HepG2 (cell line): ENCODE measurements at regions not wholly inside any gene's neighbourhood (a gene's known extent, or its start where the extent isn't known, plus 50 kb on each side); places are given as distances from the start of the nearest gene placed in this dataset.

ENCODE experiments used
- ATAC-seq: fragments of 200-7000 bp; cut with Tn5 transposase; 3 replicates; pipeline ENCODE4 v1.9.1; 2020; ENCODE audit warnings: mild to moderate bottlenecking, moderate library complexity
- BruUV-seq: library from RNA; stranded (reverse); fragments of 400-500 nt; replicated peaks from 2 replicates; lab custom pipeline; 2021; lab: Mats Ljungman, UMichigan
- CTCF ChIA-PET: fragments of 300-600 bp; formaldehyde crosslinking; extraction: SDS; loops from one replicate; lab custom pipeline; 2021; ENCODE audit warnings: low total read pairs, inconsistent platforms, low intra/inter-chr PET ratio; lab: Yijun Ruan, JAX
- POLR2A ChIA-PET: fragments of 350-600 bp; sonication (Branson Sonifier 250); formaldehyde crosslinking; loops from one replicate; lab custom pipeline; 2020; ENCODE audit warnings: antibody characterized with exemption, inconsistent platforms; lab: Yijun Ruan, JAX
- DNase-seq: peaks from one replicate; pipeline ENCODE4 v3.0.0-alpha.2; 2015; ENCODE audit warnings: low spot score
- FAIRE-seq: peaks from 3 replicates; lab custom pipeline; 2011; peaks lifted over from hg19 to GRCh38; lab: Jason Lieb, UNC
- H2AFZ ChIP-seq: one replicate; pipeline ENCODE4 v1.6.1; 2011; ENCODE audit warnings: low read length, inconsistent platforms
- H3K27ac ChIP-seq: fragments of 300-600 bp; 3 replicates; pipeline ENCODE4 v1.8.0; 2011; ENCODE audit warnings: mixed run types, mild to moderate bottlenecking, mixed read lengths, low read length, inconsistent platforms; ENCODE audit not compliant: insufficient read depth; ENCODE audit errors: extremely low read length
- H3K27me3 ChIP-seq, 2 experiments: fragments of 200-600 bp in 1 of 2; 2 replicates in 1 of 2; 3 replicates in 1 of 2; pipeline versions ENCODE4 v1.6.0 to v1.8.0; 2011; ENCODE audit warnings: low read length in 2 of 2, mild to moderate bottlenecking in 2 of 2, moderate library complexity in 2 of 2, inconsistent platforms in 1 of 2; ENCODE audit not compliant: insufficient read depth in 2 of 2, control insufficient read depth in 1 of 2
- H3K36me3 ChIP-seq, 2 experiments: fragments of 200-600 bp in 1 of 2; replicated peaks in 1 of 2; 2 replicates in 1 of 2; 3 replicates in 1 of 2; pipeline versions ENCODE4 v1.5.1 to v1.8.0; 2011; ENCODE audit warnings: low read length in 2 of 2, inconsistent platforms in 1 of 2; ENCODE audit not compliant: insufficient read depth in 2 of 2, control insufficient read depth in 1 of 2
- H3K4me1 ChIP-seq: 2 replicates; pipeline ENCODE4 v1.5.1; 2012; ENCODE audit warnings: low read length, inconsistent platforms; ENCODE audit not compliant: insufficient read depth
- H3K4me2 ChIP-seq: 2 replicates; pipeline ENCODE4 v1.6.0; 2011; ENCODE audit warnings: low read depth, low read length, inconsistent platforms
- H3K4me3 ChIP-seq, 3 experiments: fragments of 200-600 bp in 1 of 3; sonication (generic), shearing (Covaris generic) in 1 of 3; replicated peaks in 1 of 3; 2 replicates each; pipeline ENCODE4 v1.5.1; 2011 to 2016; ENCODE audit warnings: low read length in 3 of 3, inconsistent platforms in 2 of 3, low read depth in 2 of 3, mild to moderate bottlenecking in 2 of 3, control low read depth in 1 of 3, mixed read lengths in 1 of 3; ENCODE audit not compliant: insufficient read depth in 1 of 3
- H3K79me2 ChIP-seq: one replicate; pipeline ENCODE4 v1.6.1; 2011; ENCODE audit warnings: low read length, inconsistent platforms; ENCODE audit not compliant: insufficient read depth
- H3K9ac ChIP-seq: 2 replicates; pipeline ENCODE4 v1.6.0; 2011; ENCODE audit warnings: mild to moderate bottlenecking, low read depth, low read length, inconsistent platforms; ENCODE audit not compliant: insufficient read depth
- H3K9me3 ChIP-seq: 2 replicates; pipeline ENCODE4 v1.5.1; 2012; ENCODE audit warnings: mild to moderate bottlenecking, low read length
- H4K20me1 ChIP-seq: 2 replicates; pipeline ENCODE4 v1.6.0; 2011; ENCODE audit warnings: inconsistent platforms, mild to moderate bottlenecking, low read length, moderate library complexity; ENCODE audit not compliant: insufficient read depth
- AKAP8 ChIP-seq: sonication (generic); formaldehyde crosslinking; IDR thresholded peaks from 2 replicates; pipeline ENCODE4 v1.5.1; 2020; ENCODE audit warnings: mild to moderate bottlenecking, missing genetic modification reagents
- HOXA5 ChIP-seq: sonication (generic); formaldehyde crosslinking; IDR thresholded peaks from 2 replicates; pipeline ENCODE4 v1.4.0; 2020; ENCODE audit warnings: missing genetic modification reagents
- NFKB2 ChIP-seq: sonication (generic); formaldehyde crosslinking; IDR thresholded peaks from 2 replicates; pipeline ENCODE4 v1.4.0; 2020; ENCODE audit warnings: missing genetic modification reagents, borderline replicate concordance
- SAFB2 ChIP-seq: sonication (generic); formaldehyde crosslinking; IDR thresholded peaks from 2 replicates; pipeline ENCODE4 v1.5.1; 2020; ENCODE audit warnings: missing genetic modification reagents, low read depth, mild to moderate bottlenecking, borderline replicate concordance
- SOX6 ChIP-seq, 2 experiments: fragments of 450-650 bp in 1 of 2; sonication (generic) in 1 of 2; formaldehyde crosslinking in 1 of 2; IDR thresholded peaks; 2 replicates each; pipeline versions ENCODE4 v1.4.0 to v1.6.1; 2017 to 2020; ENCODE audit warnings: antibody characterized with exemption in 1 of 2, mild to moderate bottlenecking in 1 of 2, missing genetic modification reagents in 1 of 2
- UBTF ChIP-seq: sonication (generic); formaldehyde crosslinking; IDR thresholded peaks from 2 replicates; pipeline ENCODE4 v1.4.0; 2020; ENCODE audit warnings: mild to moderate bottlenecking, missing genetic modification reagents
- ZBTB25 ChIP-seq: IDR thresholded peaks from 2 replicates; pipeline ENCODE4 v1.6.1; 2018; ENCODE audit warnings: missing genetic modification reagents
- ZFYVE20 ChIP-seq: sonication (generic); formaldehyde crosslinking; IDR thresholded peaks from 2 replicates; pipeline ENCODE4 v1.8.0; 2023; ENCODE audit warnings: low read depth, mild to moderate bottlenecking, moderate library complexity, missing genetic modification reagents, borderline replicate concordance
- ZNF3 ChIP-seq: IDR thresholded peaks from 2 replicates; pipeline ENCODE4 v1.7.0; 2017; ENCODE audit warnings: inconsistent platforms
- ZNF577 ChIP-seq: sonication (generic); formaldehyde crosslinking; IDR thresholded peaks from 2 replicates; pipeline ENCODE4 v1.4.0; 2020; ENCODE audit warnings: mild to moderate bottlenecking, low read depth, missing genetic modification reagents, borderline replicate concordance
- ZNF703 ChIP-seq: sonication (generic); formaldehyde crosslinking; IDR thresholded peaks from 2 replicates; pipeline ENCODE4 v1.5.1; 2020; ENCODE audit warnings: missing genetic modification reagents, mild to moderate bottlenecking, moderate library complexity, borderline replicate concordance
- ZNF839 ChIP-seq: sonication (generic); formaldehyde crosslinking; IDR thresholded peaks from 2 replicates; pipeline ENCODE4 v1.4.0; 2020; ENCODE audit warnings: missing genetic modification reagents, mild to moderate bottlenecking, borderline replicate concordance
- ZNF891 ChIP-seq: sonication (generic); formaldehyde crosslinking; IDR thresholded peaks from 2 replicates; pipeline ENCODE4 v1.5.0; 2020; ENCODE audit warnings: mild to moderate bottlenecking, missing genetic modification reagents
- WGBS: methylation state at CpG from one replicate; pipeline ENCODE4 v1.1.6; 2017; ENCODE audit warnings: low lambda C conversion rate; 5-methylcytosine and 5-hydroxymethylcytosine counted together
- in situ Hi-C: cut with HindIII; loops from 2 replicates; pipeline ENCODE4 v1.10.0; 2017; ENCODE audit warnings: low pct_unique_long_range_greater_than_20kb; ENCODE audit not compliant: extremely low pct_ligation_motif_present
- intact Hi-C: fragments of 100-400 bp; cut with micrococcal nuclease; formaldehyde crosslinking; loops from one replicate; pipeline ENCODE4 v1.10.0; 2022; ENCODE audit not compliant: unreplicated experiment
- TF ChIP-seq, protein P1 (sequence below): IDR thresholded peaks from 2 replicates; pipeline ENCODE4 v1.4.0; 2020; ENCODE audit warnings: mild to moderate bottlenecking, missing genetic modification reagents
- TF ChIP-seq, protein P2 (sequence below): sonication (generic); formaldehyde crosslinking; IDR thresholded peaks from 2 replicates; pipeline ENCODE4 v1.8.0; 2022; ENCODE audit warnings: missing genetic modification reagents, low read depth, mild to moderate bottlenecking, borderline replicate concordance

- H4K20me1 ChIP-seq = no peaks in the 10 kb centered on the region
- ChIA-PET CTCF (no interaction called here), POLR2A (no interaction called here)
- no peak overlapping the region for H3K4me3 ChIP-seq
- H3K27me3 ChIP-seq = no peaks in the 10 kb centered on the region
- H2AFZ ChIP-seq = peak overlapping the region; percentile 56
- no peak overlapping the region for H3K9ac ChIP-seq
- peaks cover 45% of the 10 kb centered on the region for H3K4me1 ChIP-seq
- no peak for FAIRE-seq
- BruUV-seq = no TSS peak
- no peak for DNase-seq
- H3K9me3 ChIP-seq = no peaks in the 10 kb centered on the region
- no peak overlapping the region for H3K4me2 ChIP-seq
- no peak for ATAC-seq
- in situ Hi-C loops = no loop called here
- 39% methylated on average over 2 of the region's 2 CpGs for WGBS
- H3K27ac ChIP-seq = no peak overlapping the region
- intact Hi-C loops = no loop called here
- H3K79me2 ChIP-seq = no peaks in the 10 kb centered on the region
- no peaks in the 10 kb centered on the region for H3K36me3 ChIP-seq
- no peak for TF ChIP-seq ZNF3 (CRISPR knock-in tag)
- no peak for TF ChIP-seq UBTF (CRISPR knock-in tag)
- no peak for TF ChIP-seq AKAP8
- TF ChIP-seq, protein P1, sequence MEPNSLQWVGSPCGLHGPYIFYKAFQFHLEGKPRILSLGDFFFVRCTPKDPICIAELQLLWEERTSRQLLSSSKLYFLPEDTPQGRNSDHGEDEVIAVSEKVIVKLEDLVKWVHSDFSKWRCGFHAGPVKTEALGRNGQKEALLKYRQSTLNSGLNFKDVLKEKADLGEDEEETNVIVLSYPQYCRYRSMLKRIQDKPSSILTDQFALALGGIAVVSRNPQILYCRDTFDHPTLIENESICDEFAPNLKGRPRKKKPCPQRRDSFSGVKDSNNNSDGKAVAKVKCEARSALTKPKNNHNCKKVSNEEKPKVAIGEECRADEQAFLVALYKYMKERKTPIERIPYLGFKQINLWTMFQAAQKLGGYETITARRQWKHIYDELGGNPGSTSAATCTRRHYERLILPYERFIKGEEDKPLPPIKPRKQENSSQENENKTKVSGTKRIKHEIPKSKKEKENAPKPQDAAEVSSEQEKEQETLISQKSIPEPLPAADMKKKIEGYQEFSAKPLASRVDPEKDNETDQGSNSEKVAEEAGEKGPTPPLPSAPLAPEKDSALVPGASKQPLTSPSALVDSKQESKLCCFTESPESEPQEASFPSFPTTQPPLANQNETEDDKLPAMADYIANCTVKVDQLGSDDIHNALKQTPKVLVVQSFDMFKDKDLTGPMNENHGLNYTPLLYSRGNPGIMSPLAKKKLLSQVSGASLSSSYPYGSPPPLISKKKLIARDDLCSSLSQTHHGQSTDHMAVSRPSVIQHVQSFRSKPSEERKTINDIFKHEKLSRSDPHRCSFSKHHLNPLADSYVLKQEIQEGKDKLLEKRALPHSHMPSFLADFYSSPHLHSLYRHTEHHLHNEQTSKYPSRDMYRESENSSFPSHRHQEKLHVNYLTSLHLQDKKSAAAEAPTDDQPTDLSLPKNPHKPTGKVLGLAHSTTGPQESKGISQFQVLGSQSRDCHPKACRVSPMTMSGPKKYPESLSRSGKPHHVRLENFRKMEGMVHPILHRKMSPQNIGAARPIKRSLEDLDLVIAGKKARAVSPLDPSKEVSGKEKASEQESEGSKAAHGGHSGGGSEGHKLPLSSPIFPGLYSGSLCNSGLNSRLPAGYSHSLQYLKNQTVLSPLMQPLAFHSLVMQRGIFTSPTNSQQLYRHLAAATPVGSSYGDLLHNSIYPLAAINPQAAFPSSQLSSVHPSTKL (CRISPR knock-in tag) = no peak
- no peak for TF ChIP-seq SOX6 (IDR thresholded peaks at IDR 0.05)
- TF ChIP-seq SOX6 (CRISPR knock-in tag; IDR thresholded peaks at IDR 0.05) = no peak
- TF ChIP-seq ZNF839 (CRISPR knock-in tag) = no peak
- no peak for TF ChIP-seq ZNF577 (CRISPR knock-in tag)
- TF ChIP-seq, protein P2, sequence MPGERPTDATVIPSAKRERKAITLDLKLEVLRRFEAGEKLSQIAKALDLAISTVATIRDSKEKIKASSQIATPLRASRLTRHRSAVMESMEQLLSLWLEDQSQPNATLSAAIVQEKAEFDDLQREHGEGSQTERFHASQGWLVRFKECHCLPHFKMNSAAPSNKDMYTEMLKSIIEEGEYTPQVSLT = no peak
- TF ChIP-seq NFKB2 = no peak
- TF ChIP-seq ZNF891 (CRISPR knock-in tag) = no peak
- no peak for TF ChIP-seq ZBTB25 (CRISPR knock-in tag)
- no peak for TF ChIP-seq HOXA5 (CRISPR knock-in tag)
- TF ChIP-seq ZNF703 (CRISPR knock-in tag) = no peak
- TF ChIP-seq ZFYVE20 (CRISPR knock-in tag) = no peak
- no peak for TF ChIP-seq SAFB2 (CRISPR knock-in tag)
Observed at GRCh38 chr5:93057311-93057710, 523.7 kb downstream of the NR2F1-AS1 start.
